HepG2 (cell line): ENCODE measurements at regions not wholly inside any gene's neighbourhood (a gene's known extent, or its start where the extent isn't known, plus 50 kb on each side); places are given as distances from the start of the nearest gene placed in this dataset.

ENCODE experiments used
- ATAC-seq: fragments of 200-7000 bp; cut with Tn5 transposase; 3 replicates; pipeline ENCODE4 v1.9.1; 2020; ENCODE audit warnings: mild to moderate bottlenecking, moderate library complexity
- BruUV-seq: library from RNA; stranded (reverse); fragments of 400-500 nt; replicated peaks from 2 replicates; lab custom pipeline; 2021; lab: Mats Ljungman, UMichigan
- CTCF ChIA-PET: fragments of 300-600 bp; formaldehyde crosslinking; extraction: SDS; loops from one replicate; lab custom pipeline; 2021; ENCODE audit warnings: low total read pairs, inconsistent platforms, low intra/inter-chr PET ratio; lab: Yijun Ruan, JAX
- POLR2A ChIA-PET: fragments of 350-600 bp; sonication (Branson Sonifier 250); formaldehyde crosslinking; loops from one replicate; lab custom pipeline; 2020; ENCODE audit warnings: antibody characterized with exemption, inconsistent platforms; lab: Yijun Ruan, JAX
- DNase-seq: peaks from one replicate; pipeline ENCODE4 v3.0.0-alpha.2; 2015; ENCODE audit warnings: low spot score
- FAIRE-seq: peaks from 3 replicates; lab custom pipeline; 2011; peaks lifted over from hg19 to GRCh38; lab: Jason Lieb, UNC
- H2AFZ ChIP-seq: one replicate; pipeline ENCODE4 v1.6.1; 2011; ENCODE audit warnings: low read length, inconsistent platforms
- H3K27ac ChIP-seq: fragments of 300-600 bp; 3 replicates; pipeline ENCODE4 v1.8.0; 2011; ENCODE audit warnings: mixed run types, mild to moderate bottlenecking, mixed read lengths, low read length, inconsistent platforms; ENCODE audit not compliant: insufficient read depth; ENCODE audit errors: extremely low read length
- H3K27me3 ChIP-seq, 2 experiments: fragments of 200-600 bp in 1 of 2; 2 replicates in 1 of 2; 3 replicates in 1 of 2; pipeline versions ENCODE4 v1.6.0 to v1.8.0; 2011; ENCODE audit warnings: low read length in 2 of 2, mild to moderate bottlenecking in 2 of 2, moderate library complexity in 2 of 2, inconsistent platforms in 1 of 2; ENCODE audit not compliant: insufficient read depth in 2 of 2, control insufficient read depth in 1 of 2
- H3K36me3 ChIP-seq, 2 experiments: fragments of 200-600 bp in 1 of 2; replicated peaks in 1 of 2; 2 replicates in 1 of 2; 3 replicates in 1 of 2; pipeline versions ENCODE4 v1.5.1 to v1.8.0; 2011; ENCODE audit warnings: low read length in 2 of 2, inconsistent platforms in 1 of 2; ENCODE audit not compliant: insufficient read depth in 2 of 2, control insufficient read depth in 1 of 2
- H3K4me1 ChIP-seq: 2 replicates; pipeline ENCODE4 v1.5.1; 2012; ENCODE audit warnings: low read length, inconsistent platforms; ENCODE audit not compliant: insufficient read depth
- H3K4me2 ChIP-seq: 2 replicates; pipeline ENCODE4 v1.6.0; 2011; ENCODE audit warnings: low read depth, low read length, inconsistent platforms
- H3K4me3 ChIP-seq, 3 experiments: fragments of 200-600 bp in 1 of 3; sonication (generic), shearing (Covaris generic) in 1 of 3; replicated peaks in 1 of 3; 2 replicates each; pipeline ENCODE4 v1.5.1; 2011 to 2016; ENCODE audit warnings: low read length in 3 of 3, inconsistent platforms in 2 of 3, low read depth in 2 of 3, mild to moderate bottlenecking in 2 of 3, control low read depth in 1 of 3, mixed read lengths in 1 of 3; ENCODE audit not compliant: insufficient read depth in 1 of 3
- H3K79me2 ChIP-seq: one replicate; pipeline ENCODE4 v1.6.1; 2011; ENCODE audit warnings: low read length, inconsistent platforms; ENCODE audit not compliant: insufficient read depth
- H3K9ac ChIP-seq: 2 replicates; pipeline ENCODE4 v1.6.0; 2011; ENCODE audit warnings: mild to moderate bottlenecking, low read depth, low read length, inconsistent platforms; ENCODE audit not compliant: insufficient read depth
- H3K9me3 ChIP-seq: 2 replicates; pipeline ENCODE4 v1.5.1; 2012; ENCODE audit warnings: mild to moderate bottlenecking, low read length
- H4K20me1 ChIP-seq: 2 replicates; pipeline ENCODE4 v1.6.0; 2011; ENCODE audit warnings: inconsistent platforms, mild to moderate bottlenecking, low read length, moderate library complexity; ENCODE audit not compliant: insufficient read depth
- ADNP ChIP-seq: sonication (generic); formaldehyde crosslinking; IDR thresholded peaks from 2 replicates; pipeline ENCODE4 v1.4.0; 2020; ENCODE audit warnings: missing genetic modification reagents
- ATF7-NPFF ChIP-seq: sonication (generic); formaldehyde crosslinking; IDR thresholded peaks from 2 replicates; pipeline ENCODE4 v1.8.1; 2023; ENCODE audit warnings: mild to moderate bottlenecking, low read depth, missing genetic modification reagents, moderate library complexity
- CC2D1A ChIP-seq: sonication (generic); formaldehyde crosslinking; IDR thresholded peaks from 2 replicates; pipeline ENCODE4 v1.8.1; 2023; ENCODE audit warnings: mild to moderate bottlenecking, missing genetic modification reagents
- KLF15 ChIP-seq: sonication (generic); formaldehyde crosslinking; IDR thresholded peaks from 2 replicates; pipeline ENCODE4 v1.8.1; 2023; ENCODE audit warnings: borderline replicate concordance, mild to moderate bottlenecking, inconsistent platforms, missing genetic modification reagents, mixed read lengths
- MATR3 ChIP-seq: sonication (generic); formaldehyde crosslinking; IDR thresholded peaks from 2 replicates; pipeline ENCODE4 v1.4.0; 2020; ENCODE audit warnings: missing genetic modification reagents
- POLR2AphosphoS5 ChIP-seq: IDR thresholded peaks from 2 replicates; pipeline ENCODE4 v1.6.1; 2012; ENCODE audit warnings: low read depth, low read length
- PREB ChIP-seq: sonication (generic); formaldehyde crosslinking; IDR thresholded peaks from 2 replicates; pipeline ENCODE4 v1.4.0; 2020; ENCODE audit warnings: missing genetic modification reagents
- SP5 ChIP-seq: IDR thresholded peaks from 2 replicates; pipeline ENCODE4 v1.6.1; 2016; ENCODE audit warnings: low read depth, borderline replicate concordance
- STAG1 ChIP-seq: sonication (generic); formaldehyde crosslinking; IDR thresholded peaks from 2 replicates; pipeline ENCODE4 v1.4.0; 2020; ENCODE audit warnings: missing genetic modification reagents
- ZBTB4 ChIP-seq: sonication (generic); formaldehyde crosslinking; IDR thresholded peaks from 2 replicates; pipeline ENCODE4 v1.4.0; 2020; ENCODE audit warnings: missing genetic modification reagents, mild to moderate bottlenecking, borderline replicate concordance
- ZFP91 ChIP-seq: sonication (generic); formaldehyde crosslinking; IDR thresholded peaks from 2 replicates; pipeline ENCODE4 v1.9.0; 2022; ENCODE audit warnings: missing genetic modification reagents, mild to moderate bottlenecking, borderline replicate concordance
- ZMAT3 ChIP-seq: sonication (generic); formaldehyde crosslinking; conservative IDR thresholded peaks from 2 replicates; pipeline ENCODE4 v1.7.0; 2021; ENCODE audit warnings: missing genetic modification reagents
- ZNF276 ChIP-seq: sonication (generic); formaldehyde crosslinking; IDR thresholded peaks from 2 replicates; pipeline ENCODE4 v1.4.0; 2020; ENCODE audit warnings: mild to moderate bottlenecking, low read depth, missing genetic modification reagents
- ZNF282 ChIP-seq: fragments of 450-650 bp; IDR thresholded peaks from 2 replicates; pipeline ENCODE4 v1.6.1; 2018; ENCODE audit not compliant: partially characterized antibody
- ZNF563 ChIP-seq: sonication (generic); formaldehyde crosslinking; IDR thresholded peaks from 2 replicates; pipeline ENCODE4 v1.8.0; 2022; ENCODE audit warnings: mild to moderate bottlenecking, moderate library complexity, missing genetic modification reagents
- ZNF672 ChIP-seq: sonication (generic); formaldehyde crosslinking; IDR thresholded peaks from 2 replicates; pipeline ENCODE4 v1.8.1; 2022; ENCODE audit warnings: missing genetic modification reagents
- ZNF724P ChIP-seq: sonication (generic); formaldehyde crosslinking; IDR thresholded peaks from 2 replicates; pipeline ENCODE4 v1.8.0; 2022; ENCODE audit warnings: missing genetic modification reagents, borderline replicate concordance
- ZNF850 ChIP-seq: sonication (generic); formaldehyde crosslinking; conservative IDR thresholded peaks from 2 replicates; pipeline ENCODE4 v1.9.0; 2021; ENCODE audit warnings: mild to moderate bottlenecking, missing genetic modification reagents
- ZZZ3 ChIP-seq: sonication (generic); formaldehyde crosslinking; IDR thresholded peaks from 2 replicates; pipeline ENCODE4 v1.4.0; 2020; ENCODE audit warnings: missing genetic modification reagents, mild to moderate bottlenecking, borderline replicate concordance
- WGBS: methylation state at CpG from one replicate; pipeline ENCODE4 v1.1.6; 2017; ENCODE audit warnings: low lambda C conversion rate; 5-methylcytosine and 5-hydroxymethylcytosine counted together
- in situ Hi-C: cut with HindIII; loops from 2 replicates; pipeline ENCODE4 v1.10.0; 2017; ENCODE audit warnings: low pct_unique_long_range_greater_than_20kb; ENCODE audit not compliant: extremely low pct_ligation_motif_present
- intact Hi-C: fragments of 100-400 bp; cut with micrococcal nuclease; formaldehyde crosslinking; loops from one replicate; pipeline ENCODE4 v1.10.0; 2022; ENCODE audit not compliant: unreplicated experiment

GRCh38 chr10:3942937-3943489 lies 158.0 kb upstream of the KLF6 start:
- no peaks in the 10 kb centered on the region for H3K9me3 ChIP-seq
- H3K4me3 ChIP-seq: no peak overlapping the region
- intact Hi-C loops (no loop called here), in situ Hi-C loops (no loop called here)
- H3K36me3 ChIP-seq: no peaks in the 10 kb centered on the region
- no peak overlapping the region for H3K9ac ChIP-seq
- POLR2A ChIA-PET: no interaction called here
- DNase-seq (no peak), ATAC-seq (peak; percentile 53; the same call in 2 of the 3 replicates), FAIRE-seq (no peak)
- peaks cover 0 to 38% of the 10 kb centered on the region in 2 experiments; a peak in 2 of 5 replicates for H3K27me3 ChIP-seq
- H2AFZ ChIP-seq: no peak overlapping the region
- H3K4me2 ChIP-seq: no peak overlapping the region
- CTCF ChIA-PET: no interaction called here
- no peaks in the 10 kb centered on the region for H3K79me2 ChIP-seq
- 31% methylated on average over 9 of the region's 9 CpGs for WGBS
- no peaks in the 10 kb centered on the region for H3K4me1 ChIP-seq
- BruUV-seq: no TSS peak
- no peak overlapping the region for H3K27ac ChIP-seq
- H4K20me1 ChIP-seq: no peaks in the 10 kb centered on the region
- TF ChIP-seq PREB (CRISPR knock-in tag): no peak
- no peak for TF ChIP-seq ADNP (CRISPR knock-in tag)
- TF ChIP-seq ZMAT3 (CRISPR knock-in tag): no peak
- TF ChIP-seq ZFP91 (CRISPR knock-in tag): no peak
- TF ChIP-seq ZZZ3 (CRISPR knock-in tag): no peak
- no peak for TF ChIP-seq CC2D1A
- TF ChIP-seq ZNF282: no peak
- TF ChIP-seq ZNF672 (CRISPR knock-in tag): no peak
- TF ChIP-seq POLR2AphosphoS5: no peak
- no peak for TF ChIP-seq ZNF563 (CRISPR knock-in tag)
- no peak for TF ChIP-seq ZBTB4 (CRISPR knock-in tag)
- TF ChIP-seq ZNF276 (CRISPR knock-in tag): no peak
- TF ChIP-seq ZNF850 (CRISPR knock-in tag): no peak
- no peak for TF ChIP-seq SP5 (CRISPR knock-in tag)
- TF ChIP-seq ZNF724P: no peak
- TF ChIP-seq KLF15 (CRISPR knock-in tag): no peak
- no peak for TF ChIP-seq ATF7-NPFF (CRISPR knock-in tag)
- TF ChIP-seq MATR3: no peak
- no peak for TF ChIP-seq STAG1 (CRISPR knock-in tag)
